OCI-LY7 (cell line): ENCODE measurements at regions not wholly inside any gene's neighbourhood (a gene's known extent, or its start where the extent isn't known, plus 50 kb on each side); places are given as distances from the start of the nearest gene placed in this dataset.

Experiments
- BruUV-seq: library from RNA; stranded (reverse); fragments of 400-500 nt; replicated peaks from 2 replicates; lab custom pipeline; 2021; lab: Mats Ljungman, UMichigan
- CTCF ChIA-PET: fragments of 300-600 bp; sonication (Branson Sonifier 250); formaldehyde crosslinking; loops from one replicate; lab custom pipeline; 2022; ENCODE audit warnings: antibody characterized with exemption; ENCODE audit not compliant: unreplicated experiment; lab: Charles Lee
- POLR2A ChIA-PET: fragments of 300-600 bp; sonication (Branson Sonifier 250); formaldehyde crosslinking; loops from one replicate; lab custom pipeline; 2022; ENCODE audit warnings: antibody characterized with exemption; lab: Charles Lee
- DNase-seq: peaks from one replicate; pipeline ENCODE4 v3.0.0-alpha.2; 2015; ENCODE audit warnings: low spot score
- H2AFZ ChIP-seq: fragments of 200-600 bp; sonication (generic), shearing (Covaris generic); 2 replicates; pipeline ENCODE4 v1.6.1; 2014; ENCODE audit warnings: mild to moderate bottlenecking, antibody characterized with exemption, low read length, moderate library complexity
- H3K27ac ChIP-seq: fragments of 200-600 bp; sonication (generic); 2 replicates; pipeline ENCODE4 v1.5.1; 2014; ENCODE audit warnings: mixed run types, low read depth, mild to moderate bottlenecking, moderate library complexity, low read length, inconsistent platforms; ENCODE audit not compliant: poor library complexity, severe bottlenecking
- H3K36me3 ChIP-seq: fragments of 200-600 bp; sonication (generic); 2 replicates; pipeline ENCODE4 v1.6.1; 2014; ENCODE audit warnings: mild to moderate bottlenecking, antibody characterized with exemption, low read length, moderate library complexity, mixed read lengths; ENCODE audit not compliant: insufficient read depth
- H3K4me1 ChIP-seq: fragments of 200-600 bp; sonication (generic); 2 replicates; pipeline ENCODE4 v1.5.1; 2014; ENCODE audit warnings: mild to moderate bottlenecking, low read length; ENCODE audit not compliant: insufficient read depth, poor library complexity, severe bottlenecking
- H3K4me2 ChIP-seq: fragments of 200-600 bp; sonication (generic); 2 replicates; pipeline ENCODE4 v1.6.1; 2014; ENCODE audit warnings: mild to moderate bottlenecking, low read length
- H3K4me3 ChIP-seq: fragments of 200-600 bp; sonication (generic); 2 replicates; pipeline ENCODE4 v1.5.1; 2014; ENCODE audit warnings: mild to moderate bottlenecking, low read depth, low read length; ENCODE audit not compliant: poor library complexity, severe bottlenecking
- H3K79me2 ChIP-seq: fragments of 200-600 bp; sonication (generic); 2 replicates; pipeline ENCODE4 v1.6.1; 2016; ENCODE audit warnings: low read depth, mild to moderate bottlenecking, low read length, moderate library complexity, mixed read lengths; ENCODE audit not compliant: insufficient read depth
- H3K9me2 ChIP-seq: fragments of 200-600 bp; sonication (generic); 2 replicates; pipeline ENCODE4 v1.6.1; 2016; ENCODE audit warnings: mild to moderate bottlenecking, low read length, mixed read lengths; ENCODE audit not compliant: insufficient read depth
- H3K9me3 ChIP-seq: fragments of 200-600 bp; sonication (generic); 2 replicates; pipeline ENCODE4 v1.6.1; 2014; ENCODE audit warnings: mild to moderate bottlenecking, mixed run types, low read length, mixed read lengths
- H4K20me1 ChIP-seq: fragments of 200-600 bp; sonication (generic); 2 replicates; pipeline ENCODE4 v1.6.1; 2014; ENCODE audit warnings: mild to moderate bottlenecking, antibody characterized with exemption, low read length, moderate library complexity, mixed read lengths; ENCODE audit not compliant: insufficient read depth
- CTCF ChIP-seq: fragments of 200-600 bp; sonication (generic); conservative IDR thresholded peaks from 2 replicates; pipeline ENCODE4 v1.5.1; 2014; ENCODE audit warnings: mild to moderate bottlenecking, antibody characterized with exemption, low read length, moderate library complexity, mixed read lengths
- EZH2phosphoT487 ChIP-seq: fragments of 200-600 bp; sonication (generic); IDR thresholded peaks from 2 replicates; pipeline ENCODE4 v1.6.1; 2018; ENCODE audit warnings: low read depth, borderline replicate concordance, mild to moderate bottlenecking, mixed run types, antibody characterized with exemption, low read length, moderate library complexity, mixed read lengths
- intact Hi-C: fragments of 100-400 bp; cut with micrococcal nuclease; formaldehyde crosslinking; loops from one replicate; pipeline ENCODE4 v1.10.0; 2022; ENCODE audit not compliant: unreplicated experiment

- DNase-seq = no peak
- H3K79me2 ChIP-seq = no peaks in the 10 kb centered on the region
- ChIA-PET CTCF (no interaction called here), POLR2A (no interaction called here)
- H4K20me1 ChIP-seq = no peaks in the 10 kb centered on the region
- intact Hi-C loops = no loop called here
- TF ChIP-seq CTCF (no peak), EZH2phosphoT487 (no peak)
- no peak overlapping the region for H3K27ac ChIP-seq
- H2AFZ ChIP-seq = no peak overlapping the region
- H3K9me2 ChIP-seq = no peaks in the 10 kb centered on the region
- BruUV-seq = no TSS peak
- H3K4me1 ChIP-seq = no peaks in the 10 kb centered on the region
- H3K36me3 ChIP-seq = no peaks in the 10 kb centered on the region
- H3K9me3 ChIP-seq = no peaks in the 10 kb centered on the region
- H3K4me3 ChIP-seq = no peak overlapping the region
- no peak overlapping the region for H3K4me2 ChIP-seq
Measured at GRCh38 chr13:70284371-70284770, 176.1 kb upstream of the KLHL1 start.

- intact Hi-C loops = no loop called here
- Histone ChIP-seq H2AFZ (no peak overlapping the region), H3K9me3 (no peaks in the 10 kb centered on the region), H4K20me1 (no peaks in the 10 kb centered on the region), H3K4me2 (no peak overlapping the region), H3K27ac (no peak overlapping the region), H3K79me2 (no peaks in the 10 kb centered on the region), H3K4me3 (no peak overlapping the region), H3K9me2 (no peaks in the 10 kb centered on the region), H3K36me3 (no peaks in the 10 kb centered on the region), H3K4me1 (no peaks in the 10 kb centered on the region)
- ChIA-PET CTCF (no interaction called here), POLR2A (no interaction called here)
- TF ChIP-seq CTCF (no peak), EZH2phosphoT487 (no peak)
- no peak for DNase-seq
- no TSS peak for BruUV-seq
Measured at GRCh38 chr13:70275841-70276240, 167.6 kb upstream of the KLHL1 start.

- Histone ChIP-seq H4K20me1 (no peaks in the 10 kb centered on the region), H3K36me3 (no peaks in the 10 kb centered on the region), H3K9me3 (no peaks in the 10 kb centered on the region), H3K9me2 (no peaks in the 10 kb centered on the region), H3K4me2 (no peak overlapping the region), H3K79me2 (no peaks in the 10 kb centered on the region), H3K4me1 (no peaks in the 10 kb centered on the region), H2AFZ (no peak overlapping the region), H3K27ac (no peak overlapping the region), H3K4me3 (no peak overlapping the region)
- TF ChIP-seq EZH2phosphoT487 (no peak), CTCF (no peak)
- ChIA-PET CTCF (no interaction called here), POLR2A (interaction anchor here (0.5 to 0.8 kb wide), 2 partner anchors 9 to 10 kb away, joined by 3 to 5 read pairs; no protein-coding TSS in a partner anchor)
- BruUV-seq = no TSS peak
- no peak for DNase-seq
- intact Hi-C loops = no loop called here
Measured at GRCh38 chr13:70255406-70255991, 147.2 kb upstream of the KLHL1 start.
